B cell (primary cell): ENCODE measurements at regions not wholly inside any gene's neighbourhood (a gene's known extent, or its start where the extent isn't known, plus 50 kb on each side); places are given as distances from the start of the nearest gene placed in this dataset.

Experiments used
- ATAC-seq: fragments of 200-7000 bp; cut with Tn5 transposase; one replicate; pipeline ENCODE4 v1.10.0; 2021; ENCODE audit warnings: low read depth, mild to moderate bottlenecking, moderate number of reproducible peaks, moderate library complexity
- CTCF ChIA-PET: fragments of 350-600 bp; sonication (Branson Sonifier 250); formaldehyde crosslinking; loops from one replicate; lab custom pipeline; 2021; ENCODE audit warnings: antibody characterized with exemption, inconsistent platforms; lab: Charles Lee
- POLR2A ChIA-PET: fragments of 350-600 bp; sonication (Branson Sonifier 250); formaldehyde crosslinking; loops from one replicate; lab custom pipeline; 2021; ENCODE audit warnings: antibody characterized with exemption; lab: Charles Lee
- DNase-seq: peaks from one replicate; pipeline ENCODE4 v3.0.0; 2013
- H2AFZ ChIP-seq: 2 replicates; pipeline ENCODE4 v1.6.1; 2012; ENCODE audit warnings: mild to moderate bottlenecking, low read depth, low read length; ENCODE audit not compliant: insufficient read depth, poor library complexity, severe bottlenecking
- H3K27ac ChIP-seq, 2 donors: 1 replicate in 1 of 2; 2 replicates in 1 of 2; pipeline ENCODE4 v1.5.1; 2012 to 2013; ENCODE audit warnings: low read length in 2 of 2, mild to moderate bottlenecking in 2 of 2, moderate library complexity in 1 of 2
- H3K27me3 ChIP-seq, 4 experiments: fragments of 200-600 bp in 1 of 4; sonication (generic) in 1 of 4; replicated peaks in 1 of 4; 1 replicate in 2 of 4; 2 replicates in 2 of 4; pipeline versions ENCODE4 v1.6.1 to v1.7.0; 2013 to 2016; ENCODE audit warnings: low read length in 3 of 4, mild to moderate bottlenecking in 2 of 4, mixed read lengths in 1 of 4, moderate library complexity in 1 of 4; ENCODE audit not compliant: insufficient read depth in 4 of 4, control insufficient read depth in 3 of 4; ENCODE audit errors: control extremely low read depth in 1 of 4
- H3K36me3 ChIP-seq, 2 experiments: replicated peaks in 1 of 2; 1 replicate in 1 of 2; 2 replicates in 1 of 2; pipeline versions ENCODE4 v1.6.1 to v1.7.1; 2013; ENCODE audit warnings: low read length in 1 of 2; ENCODE audit not compliant: insufficient read depth in 2 of 2, control insufficient read depth in 1 of 2; ENCODE audit errors: control extremely low read depth in 1 of 2, extremely low read depth in 1 of 2
- H3K4me1 ChIP-seq, 2 donors: fragments of 200-600 bp in 1 of 2; sonication (generic) in 1 of 2; 1 replicate in 1 of 2; 2 replicates in 1 of 2; pipeline versions ENCODE4 v1.5.1 to v1.6.1; 2013 to 2017; ENCODE audit warnings: low read length in 2 of 2; ENCODE audit not compliant: control insufficient read depth in 2 of 2, insufficient read depth in 2 of 2
- H3K4me2 ChIP-seq: replicated peaks from 2 replicates; pipeline ENCODE3; 2012; ENCODE audit warnings: mild to moderate bottlenecking, low read depth, low read length; ENCODE audit not compliant: poor library complexity, severe bottlenecking
- H3K4me3 ChIP-seq, 5 experiments: fragments of 200-600 bp in 1 of 5; sonication (generic) in 1 of 5; 1 replicate in 3 of 5; 2 replicates in 2 of 5; pipeline versions ENCODE4 v1.5.1 to v1.7.0; 2011 to 2016; ENCODE audit warnings: low read length in 4 of 5, mild to moderate bottlenecking in 4 of 5, low read depth in 2 of 5, control low read depth in 1 of 5, moderate library complexity in 1 of 5; ENCODE audit not compliant: insufficient read depth in 1 of 5; ENCODE audit errors: control extremely low read depth in 1 of 5, extremely low read depth in 1 of 5
- H3K79me2 ChIP-seq: fragments of 200-600 bp; sonication (generic); one replicate; pipeline ENCODE4 v1.6.0; 2016; ENCODE audit warnings: low read length; ENCODE audit not compliant: control insufficient read depth, insufficient read depth
- H3K9ac ChIP-seq: fragments of 200-600 bp; sonication (generic); 2 replicates; pipeline ENCODE4 v1.6.1; 2017; ENCODE audit warnings: mild to moderate bottlenecking, low read length, moderate library complexity
- H3K9me3 ChIP-seq, 3 donors: one replicate each; pipeline versions ENCODE4 v1.6.1 to v1.7.1; 2013; ENCODE audit warnings: low read length in 2 of 3; ENCODE audit not compliant: control insufficient read depth in 2 of 3, insufficient read depth in 1 of 3; ENCODE audit errors: control extremely low read depth in 1 of 3
- H4K20me1 ChIP-seq: 2 replicates; pipeline ENCODE4 v1.6.0; 2012; ENCODE audit warnings: mild to moderate bottlenecking, low read length; ENCODE audit not compliant: insufficient read depth, control insufficient read depth, poor library complexity, severe bottlenecking
- H3K27ac Mint-ChIP-seq: one replicate; pipeline ENCODE4 v1.8.0; 2021; ENCODE audit warnings: mixed read lengths
- H3K27me3 Mint-ChIP-seq: one replicate; pipeline ENCODE4 v1.8.0; 2021; ENCODE audit warnings: mixed read lengths
- H3K4me1 Mint-ChIP-seq: one replicate; pipeline ENCODE4 v1.8.0; 2021; ENCODE audit warnings: mixed read lengths
- H3K4me3 Mint-ChIP-seq: one replicate; pipeline ENCODE4 v1.8.0; 2021; ENCODE audit warnings: mixed read lengths
- H3K9me3 Mint-ChIP-seq: one replicate; pipeline ENCODE4 v1.8.0; 2022; ENCODE audit warnings: mixed read lengths; ENCODE audit not compliant: insufficient read depth
- CTCF ChIP-seq: fragments of 200-600 bp; IDR thresholded peaks from one replicate; pipeline ENCODE4 v1.8.0; 2022; ENCODE audit warnings: antibody characterized with exemption, mild to moderate bottlenecking
- EZH2 ChIP-seq: IDR thresholded peaks from 2 replicates; pipeline ENCODE4 v1.6.1; 2012; ENCODE audit warnings: borderline replicate concordance, low read depth, mild to moderate bottlenecking, moderate library complexity, low read length; ENCODE audit not compliant: insufficient read depth, poor library complexity, severe bottlenecking
- WGBS: methylation state at CpG from one replicate; pipeline ENCODE4 v1.1.5; 2013; ENCODE audit warnings: missing lambda C conversion rate; ENCODE audit not compliant: insufficient coverage; 5-methylcytosine and 5-hydroxymethylcytosine counted together
- intact Hi-C: fragments of 100-400 bp; cut with micrococcal nuclease; formaldehyde crosslinking; loops from one replicate; pipeline ENCODE4 v1.10.0; 2022

GRCh38 chr18:51655327-51655698, 457.8 kb upstream of the MEX3C start:
- H2AFZ ChIP-seq = no peak overlapping the region
- Mint-ChIP-seq H3K27ac (peak overlapping the region; percentile 59), H3K4me3 (peak overlapping the region; percentile 33), H3K9me3 (no peaks in the 10 kb centered on the region), H3K4me1 (peaks cover 11% of the 10 kb centered on the region), H3K27me3 (peaks cover 11% of the 10 kb centered on the region)
- ChIA-PET POLR2A (no interaction called here), CTCF (no interaction called here)
- no peaks in the 10 kb centered on the region for H3K27me3 ChIP-seq
- H3K9ac ChIP-seq = no peak overlapping the region
- H4K20me1 ChIP-seq = no peaks in the 10 kb centered on the region
- H3K79me2 ChIP-seq = no peaks in the 10 kb centered on the region
- DNase-seq (no peak), ATAC-seq (peak; percentile 54)
- H3K9me3 ChIP-seq = peaks cover 0 to 2% (median 0%) of the 10 kb centered on the region in 3 donors
- intact Hi-C loops = no loop called here
- H3K4me2 ChIP-seq = no peak overlapping the region
- H3K27ac ChIP-seq = no peak overlapping the region
- H3K4me3 ChIP-seq = no peak overlapping the region
- no peak for TF ChIP-seq CTCF
- TF ChIP-seq EZH2 = no peak
- no peaks in the 10 kb centered on the region for H3K4me1 ChIP-seq
- 63% methylated on average over 2 of the region's 2 CpGs for WGBS
- no peaks in the 10 kb centered on the region for H3K36me3 ChIP-seq

GRCh38 chr18:51656249-51656648, 458.8 kb upstream of the MEX3C start:
- H3K27ac Mint-ChIP-seq = no peak overlapping the region
- H2AFZ ChIP-seq = no peak overlapping the region
- DNase-seq = no peak
- peaks cover 8% of the 10 kb centered on the region for H3K27me3 Mint-ChIP-seq
- H3K4me1 Mint-ChIP-seq = peaks cover 11% of the 10 kb centered on the region
- 92% methylated on average over 7 of the region's 12 CpGs for WGBS
- H3K9ac ChIP-seq = no peak overlapping the region
- TF ChIP-seq EZH2 = no peak
- no peak for TF ChIP-seq CTCF
- peaks cover 0 to 2% (median 0%) of the 10 kb centered on the region in 3 donors for H3K9me3 ChIP-seq
- intact Hi-C loops = no loop called here
- no peak overlapping the region for H3K4me3 Mint-ChIP-seq
- H3K4me3 ChIP-seq = no peak overlapping the region
- POLR2A ChIA-PET = no interaction called here
- no peaks in the 10 kb centered on the region for H3K79me2 ChIP-seq
- H3K4me2 ChIP-seq = no peak overlapping the region
- no peaks in the 10 kb centered on the region for H4K20me1 ChIP-seq
- H3K36me3 ChIP-seq = no peaks in the 10 kb centered on the region
- ATAC-seq = no peak
- no peak overlapping the region for H3K27ac ChIP-seq
- no peaks in the 10 kb centered on the region for H3K9me3 Mint-ChIP-seq
- CTCF ChIA-PET = interaction anchor here (0.6 kb wide), 1 partner anchor 25 kb away, joined by 3 read pairs; no protein-coding TSS in a partner anchor
- H3K4me1 ChIP-seq = no peaks in the 10 kb centered on the region
- no peaks in the 10 kb centered on the region for H3K27me3 ChIP-seq
